Liver (tissue), 3 donors: ENCODE measurements at regions not wholly inside any gene's neighbourhood (a gene's known extent, or its start where the extent isn't known, plus 50 kb on each side); places are given as distances from the start of the nearest gene placed in this dataset.

Experiments used
- ATF3 ChIP-seq: IDR thresholded peaks from 2 replicates; pipeline ENCODE4 v1.6.1; 2016; ENCODE audit warnings: antibody characterized with exemption
- CTCF ChIP-seq: fragments of 150-350 bp; IDR thresholded peaks from 2 replicates; pipeline ENCODE4 v1.5.1; 2017; ENCODE audit warnings: improper control_type of control experiment, low read depth, low read length; ENCODE audit not compliant: missing input control
- GABPA ChIP-seq, 2 donors: IDR thresholded peaks in 1 of 2; conservative IDR thresholded peaks in 1 of 2; 2 replicates each; pipeline ENCODE4 v1.6.1; 2016; ENCODE audit warnings: antibody characterized with exemption in 2 of 2, mild to moderate bottlenecking in 1 of 2, moderate library complexity in 1 of 2
- HNF4A ChIP-seq, 2 donors: conservative IDR thresholded peaks; 2 replicates each; pipeline ENCODE4 v1.6.1; 2016; ENCODE audit warnings: antibody characterized with exemption in 2 of 2, mild to moderate bottlenecking in 2 of 2
- JUND ChIP-seq, 2 donors: IDR thresholded peaks; 2 replicates each; pipeline ENCODE4 v1.6.1; 2016; ENCODE audit warnings: antibody characterized with exemption in 2 of 2
- MAX ChIP-seq: IDR thresholded peaks from 2 replicates; pipeline ENCODE4 v1.6.1; 2016; ENCODE audit warnings: antibody characterized with exemption
- RAD21 ChIP-seq, 2 donors: IDR thresholded peaks; 2 replicates each; pipeline ENCODE4 v1.6.1; 2016; ENCODE audit warnings: antibody characterized with exemption in 2 of 2, mild to moderate bottlenecking in 2 of 2
- REST ChIP-seq: IDR thresholded peaks from 2 replicates; pipeline ENCODE4 v1.6.1; 2016; ENCODE audit warnings: antibody characterized with exemption, mild to moderate bottlenecking
- RXRA ChIP-seq, 2 donors: IDR thresholded peaks; 2 replicates each; pipeline ENCODE4 v1.6.1; 2017 to 2018; ENCODE audit warnings: antibody characterized with exemption in 2 of 2, mild to moderate bottlenecking in 1 of 2
- YY1 ChIP-seq: IDR thresholded peaks from 2 replicates; pipeline ENCODE4 v1.6.1; 2016; ENCODE audit warnings: antibody characterized with exemption, mild to moderate bottlenecking
- ZBTB33 ChIP-seq: IDR thresholded peaks from 2 replicates; pipeline ENCODE4 v1.6.1; 2016; ENCODE audit warnings: antibody characterized with exemption
- donor health status: healthy.
- donor health status: healthy.

GRCh38 chr13:73547239-73547638 is 488.4 kb downstream of the KLF5 start:
- TF ChIP-seq CTCF (no peak), RAD21 (IDR thresholded peaks at IDR 0.05) (no peak), JUND (IDR thresholded peaks at IDR 0.05) (no peak), MAX (no peak), ZBTB33 (no peak), HNF4A (conservative IDR thresholded peaks at IDR 0.05) (no peak), YY1 (no peak), GABPA (IDR thresholded peaks at IDR 0.05 in 1 of 2, conservative IDR thresholded peaks at IDR 0.05 in 1 of 2) (no peak), REST (no peak), ATF3 (no peak), RXRA (IDR thresholded peaks at IDR 0.05) (no peak)
